ENCODE measurements at regions not wholly inside any gene's neighbourhood (a gene's known extent, or its start where the extent isn't known, plus 50 kb on each side); places are given as distances from the start of the nearest gene placed in this dataset.

DNA sequence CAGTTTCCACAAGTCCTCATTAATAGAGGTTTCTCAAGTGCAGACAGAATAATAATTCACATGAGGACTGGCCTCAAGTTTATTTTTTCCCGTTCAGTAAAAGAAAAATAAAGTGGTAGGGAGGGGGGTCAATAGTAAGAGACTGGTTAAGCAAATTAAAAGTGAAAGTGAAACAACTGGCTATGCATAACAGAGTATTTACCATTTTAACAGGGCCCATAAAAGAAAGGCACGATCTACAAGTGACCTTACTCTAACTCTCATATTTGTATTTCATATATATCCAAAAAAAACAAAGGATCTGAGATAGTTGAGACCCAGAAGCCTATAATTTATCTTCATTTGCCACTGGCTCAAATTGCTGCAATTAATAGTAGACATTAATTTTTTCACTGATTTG lies 686.3 kb downstream of the NTRK3 start:
- TF ChIP-seq, protein P1, sequence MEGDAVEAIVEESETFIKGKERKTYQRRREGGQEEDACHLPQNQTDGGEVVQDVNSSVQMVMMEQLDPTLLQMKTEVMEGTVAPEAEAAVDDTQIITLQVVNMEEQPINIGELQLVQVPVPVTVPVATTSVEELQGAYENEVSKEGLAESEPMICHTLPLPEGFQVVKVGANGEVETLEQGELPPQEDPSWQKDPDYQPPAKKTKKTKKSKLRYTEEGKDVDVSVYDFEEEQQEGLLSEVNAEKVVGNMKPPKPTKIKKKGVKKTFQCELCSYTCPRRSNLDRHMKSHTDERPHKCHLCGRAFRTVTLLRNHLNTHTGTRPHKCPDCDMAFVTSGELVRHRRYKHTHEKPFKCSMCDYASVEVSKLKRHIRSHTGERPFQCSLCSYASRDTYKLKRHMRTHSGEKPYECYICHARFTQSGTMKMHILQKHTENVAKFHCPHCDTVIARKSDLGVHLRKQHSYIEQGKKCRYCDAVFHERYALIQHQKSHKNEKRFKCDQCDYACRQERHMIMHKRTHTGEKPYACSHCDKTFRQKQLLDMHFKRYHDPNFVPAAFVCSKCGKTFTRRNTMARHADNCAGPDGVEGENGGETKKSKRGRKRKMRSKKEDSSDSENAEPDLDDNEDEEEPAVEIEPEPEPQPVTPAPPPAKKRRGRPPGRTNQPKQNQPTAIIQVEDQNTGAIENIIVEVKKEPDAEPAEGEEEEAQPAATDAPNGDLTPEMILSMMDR (tag by site-specific recombination; IDR thresholded peaks at IDR 0.05): no peak
- TF ChIP-seq, protein P2, sequence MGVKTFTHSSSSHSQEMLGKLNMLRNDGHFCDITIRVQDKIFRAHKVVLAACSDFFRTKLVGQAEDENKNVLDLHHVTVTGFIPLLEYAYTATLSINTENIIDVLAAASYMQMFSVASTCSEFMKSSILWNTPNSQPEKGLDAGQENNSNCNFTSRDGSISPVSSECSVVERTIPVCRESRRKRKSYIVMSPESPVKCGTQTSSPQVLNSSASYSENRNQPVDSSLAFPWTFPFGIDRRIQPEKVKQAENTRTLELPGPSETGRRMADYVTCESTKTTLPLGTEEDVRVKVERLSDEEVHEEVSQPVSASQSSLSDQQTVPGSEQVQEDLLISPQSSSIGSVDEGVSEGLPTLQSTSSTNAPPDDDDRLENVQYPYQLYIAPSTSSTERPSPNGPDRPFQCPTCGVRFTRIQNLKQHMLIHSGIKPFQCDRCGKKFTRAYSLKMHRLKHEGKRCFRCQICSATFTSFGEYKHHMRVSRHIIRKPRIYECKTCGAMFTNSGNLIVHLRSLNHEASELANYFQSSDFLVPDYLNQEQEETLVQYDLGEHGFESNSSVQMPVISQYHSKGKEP (tag by site-specific recombination; IDR thresholded peaks at IDR 0.05): no peak
- no peak for TF ChIP-seq ZNF274 (IDR thresholded peaks at IDR 0.05; ENCODE audit: low read length)
- TF ChIP-seq ZNF274 (tag by site-specific recombination; IDR thresholded peaks at IDR 0.05; ENCODE audit: borderline replicate concordance): no peak
- TF ChIP-seq, protein P3, sequence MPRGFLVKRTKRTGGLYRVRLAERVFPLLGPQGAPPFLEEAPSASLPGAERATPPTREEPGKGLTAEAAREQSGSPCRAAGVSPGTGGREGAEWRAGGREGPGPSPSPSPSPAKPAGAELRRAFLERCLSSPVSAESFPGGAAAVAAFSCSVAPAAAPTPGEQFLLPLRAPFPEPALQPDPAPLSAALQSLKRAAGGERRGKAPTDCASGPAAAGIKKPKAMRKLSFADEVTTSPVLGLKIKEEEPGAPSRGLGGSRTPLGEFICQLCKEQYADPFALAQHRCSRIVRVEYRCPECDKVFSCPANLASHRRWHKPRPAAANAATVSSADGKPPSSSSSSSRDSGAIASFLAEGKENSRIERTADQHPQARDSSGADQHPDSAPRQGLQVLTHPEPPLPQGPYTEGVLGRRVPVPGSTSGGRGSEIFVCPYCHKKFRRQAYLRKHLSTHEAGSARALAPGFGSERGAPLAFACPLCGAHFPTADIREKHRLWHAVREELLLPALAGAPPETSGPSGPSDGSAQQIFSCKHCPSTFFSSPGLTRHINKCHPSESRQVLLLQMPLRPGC (tag by site-specific recombination; IDR thresholded peaks at IDR 0.05): no peak
- no peak for TF ChIP-seq ZNF24 (tag by site-specific recombination; IDR thresholded peaks at IDR 0.05)
- TF ChIP-seq, protein P4, sequence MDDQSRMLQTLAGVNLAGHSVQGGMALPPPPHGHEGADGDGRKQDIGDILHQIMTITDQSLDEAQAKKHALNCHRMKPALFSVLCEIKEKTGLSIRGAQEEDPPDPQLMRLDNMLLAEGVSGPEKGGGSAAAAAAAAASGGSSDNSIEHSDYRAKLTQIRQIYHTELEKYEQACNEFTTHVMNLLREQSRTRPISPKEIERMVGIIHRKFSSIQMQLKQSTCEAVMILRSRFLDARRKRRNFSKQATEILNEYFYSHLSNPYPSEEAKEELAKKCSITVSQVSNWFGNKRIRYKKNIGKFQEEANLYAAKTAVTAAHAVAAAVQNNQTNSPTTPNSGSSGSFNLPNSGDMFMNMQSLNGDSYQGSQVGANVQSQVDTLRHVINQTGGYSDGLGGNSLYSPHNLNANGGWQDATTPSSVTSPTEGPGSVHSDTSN (CRISPR knock-in tag; IDR thresholded peaks at IDR 0.05): no peak
- no peak for TF ChIP-seq ZNF302 (tag by site-specific recombination; IDR thresholded peaks at IDR 0.05; ENCODE audit: low read depth)
- TF ChIP-seq ZNF747 (tag by site-specific recombination; IDR thresholded peaks at IDR 0.05): no peak
- TF ChIP-seq, protein P5, sequence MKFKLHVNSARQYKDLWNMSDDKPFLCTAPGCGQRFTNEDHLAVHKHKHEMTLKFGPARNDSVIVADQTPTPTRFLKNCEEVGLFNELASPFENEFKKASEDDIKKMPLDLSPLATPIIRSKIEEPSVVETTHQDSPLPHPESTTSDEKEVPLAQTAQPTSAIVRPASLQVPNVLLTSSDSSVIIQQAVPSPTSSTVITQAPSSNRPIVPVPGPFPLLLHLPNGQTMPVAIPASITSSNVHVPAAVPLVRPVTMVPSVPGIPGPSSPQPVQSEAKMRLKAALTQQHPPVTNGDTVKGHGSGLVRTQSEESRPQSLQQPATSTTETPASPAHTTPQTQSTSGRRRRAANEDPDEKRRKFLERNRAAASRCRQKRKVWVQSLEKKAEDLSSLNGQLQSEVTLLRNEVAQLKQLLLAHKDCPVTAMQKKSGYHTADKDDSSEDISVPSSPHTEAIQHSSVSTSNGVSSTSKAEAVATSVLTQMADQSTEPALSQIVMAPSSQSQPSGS (tag by site-specific recombination; IDR thresholded peaks at IDR 0.05; ENCODE audit: low read depth): no peak
- TF ChIP-seq MZF1 (tag by site-specific recombination; IDR thresholded peaks at IDR 0.05; ENCODE audit: borderline replicate concordance): no peak
